GM12801 (cell line): ENCODE measurements at regions not wholly inside any gene's neighbourhood (a gene's known extent, or its start where the extent isn't known, plus 50 kb on each side); places are given as distances from the start of the nearest gene placed in this dataset.

Experiments
- CTCF ChIP-seq: IDR thresholded peaks from one replicate; pipeline ENCODE4 v1.5.1; 2011; ENCODE audit warnings: control low read depth; ENCODE audit not compliant: insufficient read length; ENCODE audit errors: extremely low read depth

DNA sequence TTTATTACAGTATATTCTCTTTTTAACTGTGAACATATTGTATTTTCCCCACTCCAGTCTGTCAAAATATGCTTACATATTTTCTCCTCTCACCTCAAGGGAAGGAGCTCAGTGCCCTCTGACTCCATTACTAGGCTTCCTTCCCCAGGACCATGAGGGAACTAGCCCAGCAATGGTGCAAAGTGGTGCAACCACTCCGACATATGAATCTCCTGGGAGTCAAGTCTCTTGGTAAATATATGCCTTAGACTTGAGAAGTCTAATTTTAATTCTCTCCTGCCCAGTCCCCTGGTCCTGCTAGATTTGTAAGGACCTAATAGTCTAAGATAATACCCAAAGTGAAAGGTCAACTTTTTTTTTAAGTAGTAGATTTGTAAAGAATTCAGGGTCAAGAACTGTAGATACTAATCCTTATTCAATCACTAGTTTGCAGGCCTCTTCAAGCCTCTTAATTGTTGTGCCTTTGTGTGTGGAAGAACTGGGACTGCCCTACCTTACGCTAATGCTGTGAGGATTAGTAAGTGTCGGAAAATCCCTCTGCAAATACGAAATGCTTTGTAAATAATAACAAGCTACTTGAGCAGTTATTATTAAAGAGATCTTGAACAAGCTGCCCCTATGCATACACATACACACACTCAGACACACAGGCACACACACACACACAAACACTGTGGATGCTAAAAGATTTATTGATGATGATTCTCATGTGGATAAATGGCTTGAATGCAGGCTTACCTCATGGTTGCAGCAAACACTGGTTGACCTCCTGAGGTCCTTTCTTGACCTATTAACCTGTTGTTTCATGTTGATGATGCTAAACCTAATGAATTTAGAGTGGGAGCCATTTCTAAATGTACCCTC is 251.2 kb upstream of the PARD3B start:
- TF ChIP-seq CTCF = no peak

DNA sequence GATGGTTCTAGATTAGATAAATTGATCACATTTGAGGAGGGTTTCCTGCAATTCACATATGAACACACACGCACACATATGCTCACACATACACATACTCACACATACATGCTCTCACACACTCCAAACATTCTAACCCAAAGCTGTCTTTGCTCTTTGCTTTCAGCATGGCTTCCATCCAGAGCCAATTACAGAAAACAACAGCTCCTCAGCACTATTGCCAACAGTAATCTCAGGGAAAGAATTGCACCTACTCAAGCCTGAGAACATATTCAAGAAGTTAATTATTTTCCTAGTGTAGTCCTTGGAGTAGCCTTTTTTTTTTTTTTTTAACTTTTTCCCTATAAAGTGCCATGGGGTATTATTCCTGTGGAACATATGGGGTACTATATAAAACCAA is 246.9 kb upstream of the PARD3B start:
- no peak for TF ChIP-seq CTCF

DNA sequence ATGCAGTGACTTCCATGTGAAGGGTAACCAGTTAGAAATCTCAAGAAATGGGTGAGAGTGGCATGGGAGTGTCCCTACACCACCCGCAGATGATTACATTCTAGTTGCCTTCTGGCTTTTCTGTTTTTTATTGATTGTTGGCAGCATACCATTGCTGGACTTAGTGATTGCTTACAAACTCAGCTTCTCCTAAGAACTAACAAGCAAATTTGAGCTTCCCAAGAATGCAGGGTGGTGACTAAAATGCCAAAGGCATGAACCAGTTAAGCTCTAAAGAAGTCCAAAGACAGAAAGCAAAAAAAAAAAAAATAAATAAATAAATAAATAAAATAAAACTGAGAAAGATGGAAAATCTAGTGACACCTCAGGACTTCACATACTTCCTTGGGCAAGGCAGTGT is 245.5 kb upstream of the PARD3B start:
- TF ChIP-seq CTCF = no peak

GRCh38 chr2:204306667-204307066 is 238.6 kb upstream of the PARD3B start:
- TF ChIP-seq CTCF = no peak

GRCh38 chr2:204312105-204312504 is 233.2 kb upstream of the PARD3B start:
- TF ChIP-seq CTCF = no peak

DNA sequence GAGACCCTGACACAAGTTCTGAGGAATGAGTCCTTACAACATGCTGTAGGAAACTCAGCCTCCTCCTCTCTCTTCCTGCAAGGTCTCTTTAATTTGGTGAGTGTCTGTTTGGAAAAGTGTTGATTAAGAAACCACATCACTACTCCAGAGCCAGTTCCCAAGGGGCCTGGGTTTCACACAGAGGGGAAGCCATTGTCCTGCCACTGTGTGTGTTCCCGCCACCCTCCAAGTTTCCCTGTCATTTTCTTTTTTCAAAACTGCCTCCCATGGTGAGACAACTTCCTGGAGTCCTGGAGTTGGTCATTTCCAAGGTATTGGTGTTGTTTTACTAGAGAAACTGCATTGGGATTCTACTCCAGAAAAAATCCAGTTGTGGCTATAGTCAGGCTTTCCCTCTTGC is 232.0 kb upstream of the PARD3B start:
- TF ChIP-seq CTCF = no peak

DNA sequence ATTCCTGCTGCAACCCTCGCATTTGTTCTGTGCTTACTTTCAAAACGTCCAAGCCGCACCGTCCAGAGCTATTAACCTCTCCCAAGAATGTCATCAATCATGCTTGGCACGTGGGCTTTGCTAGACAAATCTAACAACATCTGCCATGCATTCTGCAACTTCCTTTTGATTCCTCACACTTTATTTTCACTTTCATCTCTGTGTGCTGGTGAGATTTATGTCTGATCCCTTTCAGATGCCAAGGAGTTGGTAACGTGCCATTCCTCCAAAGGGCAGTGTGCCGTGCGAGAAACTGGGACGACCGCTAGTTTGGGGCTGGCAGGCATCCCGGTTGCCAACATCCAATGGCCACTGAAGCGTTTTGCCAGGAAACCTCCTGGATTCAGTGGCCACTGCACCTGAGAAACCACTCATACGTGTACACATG is 230.0 kb upstream of the PARD3B start:
- no peak for TF ChIP-seq CTCF
